ENCODE measurements at regions not wholly inside any gene's neighbourhood (a gene's known extent, or its start where the extent isn't known, plus 50 kb on each side); places are given as distances from the start of the nearest gene placed in this dataset.

GRCh38 chr10:60994128-60994527 lies 50.1 kb upstream of the RHOBTB1 start:
- Histone ChIP-seq H2AFZ (ENCODE audit: low read length) (no peak overlapping the region), H4K20me1 (ENCODE audit: control insufficient read depth, extremely low read depth, insufficient read depth, low read length) (no peaks in the 10 kb centered on the region), H3K4me1 (ENCODE audit: control insufficient read depth, extremely low read depth, insufficient read depth, low read length) (no peaks in the 10 kb centered on the region), H3K4me2 (ENCODE audit: extremely low read depth, insufficient read depth, low read length) (no peak overlapping the region), H3K4me3 (replicated peaks in 1 of 4; ENCODE audit: control extremely low read depth in 1 of 4, insufficient read depth in 1 of 4, low read depth in 3 of 4, low read length in 4 of 4) (no peak overlapping the region), H3K9ac (ENCODE audit: insufficient read depth, low read length) (no peak overlapping the region), H3K9me3 (ENCODE audit: control insufficient read depth, insufficient read depth, low read depth, low read length) (no peaks in the 10 kb centered on the region), H3K27ac (ENCODE audit: insufficient read depth, low read length) (no peak overlapping the region), H3K36me3 (ENCODE audit: control insufficient read depth, insufficient read depth, low read length) (no peaks in the 10 kb centered on the region), H3K79me2 (ENCODE audit: control insufficient read depth, insufficient read depth, low read length) (no peaks in the 10 kb centered on the region), H3K27me3 (ENCODE audit: control insufficient read depth, insufficient read depth, low read length) (no peaks in the 10 kb centered on the region)
- no peak for DNase-seq (ENCODE audit: low read depth in 2 of 2)
- TF ChIP-seq, protein P1, sequence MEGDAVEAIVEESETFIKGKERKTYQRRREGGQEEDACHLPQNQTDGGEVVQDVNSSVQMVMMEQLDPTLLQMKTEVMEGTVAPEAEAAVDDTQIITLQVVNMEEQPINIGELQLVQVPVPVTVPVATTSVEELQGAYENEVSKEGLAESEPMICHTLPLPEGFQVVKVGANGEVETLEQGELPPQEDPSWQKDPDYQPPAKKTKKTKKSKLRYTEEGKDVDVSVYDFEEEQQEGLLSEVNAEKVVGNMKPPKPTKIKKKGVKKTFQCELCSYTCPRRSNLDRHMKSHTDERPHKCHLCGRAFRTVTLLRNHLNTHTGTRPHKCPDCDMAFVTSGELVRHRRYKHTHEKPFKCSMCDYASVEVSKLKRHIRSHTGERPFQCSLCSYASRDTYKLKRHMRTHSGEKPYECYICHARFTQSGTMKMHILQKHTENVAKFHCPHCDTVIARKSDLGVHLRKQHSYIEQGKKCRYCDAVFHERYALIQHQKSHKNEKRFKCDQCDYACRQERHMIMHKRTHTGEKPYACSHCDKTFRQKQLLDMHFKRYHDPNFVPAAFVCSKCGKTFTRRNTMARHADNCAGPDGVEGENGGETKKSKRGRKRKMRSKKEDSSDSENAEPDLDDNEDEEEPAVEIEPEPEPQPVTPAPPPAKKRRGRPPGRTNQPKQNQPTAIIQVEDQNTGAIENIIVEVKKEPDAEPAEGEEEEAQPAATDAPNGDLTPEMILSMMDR (conservative IDR thresholded peaks at IDR 0.05 in 1 of 2, IDR thresholded peaks at IDR 0.05 in 1 of 2; ENCODE audit: low read depth in 1 of 2, low read length in 2 of 2), result no peak
- no peak for TF ChIP-seq EZH2 (IDR thresholded peaks at IDR 0.05; ENCODE audit: low read length, missing control alignments)

All from fibroblast of lung (primary cell).